Mesenchymal stem cell (in vitro differentiated cells and primary cell): ENCODE measurements at regions not wholly inside any gene's neighbourhood (a gene's known extent, or its start where the extent isn't known, plus 50 kb on each side); places are given as distances from the start of the nearest gene placed in this dataset.

Experiments
- DNase-seq: peaks from one replicate; pipeline ENCODE4 v3.0.0-alpha.2; 2013
- H2AFZ ChIP-seq: one replicate; pipeline ENCODE4 v1.6.1; 2013; ENCODE audit warnings: low read depth, mild to moderate bottlenecking, control low read depth, inconsistent platforms, low read length, moderate library complexity
- H2AK5ac ChIP-seq: 2 replicates; pipeline ENCODE4 v1.6.1; 2013; ENCODE audit warnings: low read length, moderate library complexity, mild to moderate bottlenecking, inconsistent platforms; ENCODE audit not compliant: severe bottlenecking
- H2BK120ac ChIP-seq: one replicate; pipeline ENCODE4 v1.6.1; 2013; ENCODE audit warnings: low read depth, mild to moderate bottlenecking, inconsistent platforms, low read length, moderate library complexity
- H2BK12ac ChIP-seq, 2 experiments: one replicate each; pipeline ENCODE4 v1.6.1; 2013; ENCODE audit warnings: inconsistent platforms in 2 of 2, low read length in 2 of 2, mild to moderate bottlenecking in 2 of 2, moderate library complexity in 2 of 2, control low read depth in 1 of 2
- H2BK15ac ChIP-seq: one replicate; pipeline ENCODE4 v1.6.1; 2013; ENCODE audit warnings: mild to moderate bottlenecking, low read depth, inconsistent platforms; ENCODE audit not compliant: poor library complexity, severe bottlenecking
- H2BK5ac ChIP-seq: 2 replicates; pipeline ENCODE4 v1.6.1; 2013; ENCODE audit warnings: low read depth, mild to moderate bottlenecking, low read length, control low read depth, inconsistent platforms; ENCODE audit not compliant: poor library complexity, severe bottlenecking
- H3K14ac ChIP-seq, 2 experiments: one replicate each; pipeline ENCODE4 v1.6.1; 2013; ENCODE audit warnings: inconsistent platforms in 2 of 2, low read length in 2 of 2, control low read depth in 1 of 2, mild to moderate bottlenecking in 1 of 2, moderate library complexity in 1 of 2
- H3K18ac ChIP-seq, 2 experiments: one replicate each; pipeline ENCODE4 v1.6.1; 2013; ENCODE audit warnings: inconsistent platforms in 2 of 2, low read length in 2 of 2, control low read depth in 1 of 2, low read depth in 1 of 2, mild to moderate bottlenecking in 1 of 2
- H3K23ac ChIP-seq, 2 experiments: one replicate each; pipeline ENCODE4 v1.6.1; 2013; ENCODE audit warnings: inconsistent platforms in 2 of 2, low read length in 2 of 2, mild to moderate bottlenecking in 2 of 2, moderate library complexity in 2 of 2, control low read depth in 1 of 2
- H3K27ac ChIP-seq: 2 replicates; pipeline ENCODE4 v1.5.1; 2013; ENCODE audit warnings: mild to moderate bottlenecking, moderate library complexity, low read length, control low read depth, inconsistent platforms; ENCODE audit not compliant: poor library complexity, severe bottlenecking
- H3K27me3 ChIP-seq, 2 experiments: 2 replicates each; pipeline versions ENCODE4 v1.6.1 to v1.7.0; 2013; ENCODE audit warnings: low read length in 2 of 2, mild to moderate bottlenecking in 2 of 2, moderate library complexity in 2 of 2, control low read depth in 1 of 2, inconsistent platforms in 1 of 2; ENCODE audit not compliant: control insufficient read depth in 1 of 2, insufficient read depth in 1 of 2
- H3K36me3 ChIP-seq, 2 experiments: 2 replicates each; pipeline versions ENCODE4 v1.6.1 to v1.7.0; 2013; ENCODE audit warnings: low read length in 2 of 2, control low read depth in 1 of 2, inconsistent platforms in 1 of 2, low read depth in 1 of 2, mild to moderate bottlenecking in 1 of 2; ENCODE audit not compliant: insufficient read depth in 2 of 2, control insufficient read depth in 1 of 2
- H3K4ac ChIP-seq, 2 experiments: one replicate each; pipeline ENCODE4 v1.6.1; 2013; ENCODE audit warnings: inconsistent platforms in 2 of 2, low read length in 2 of 2, mild to moderate bottlenecking in 2 of 2, moderate library complexity in 2 of 2, control low read depth in 1 of 2, low read depth in 1 of 2
- H3K4me1 ChIP-seq: 2 replicates; pipeline ENCODE4 v1.6.1; 2013; ENCODE audit warnings: low read depth, low read length, control low read depth; ENCODE audit not compliant: control insufficient read depth, insufficient read depth
- H3K4me2 ChIP-seq: 2 replicates; pipeline ENCODE4 v1.6.1; 2013; ENCODE audit warnings: low read length, mild to moderate bottlenecking, inconsistent platforms; ENCODE audit not compliant: poor library complexity, severe bottlenecking
- H3K4me3 ChIP-seq, 2 experiments: 2 replicates each; pipeline versions ENCODE4 v1.5.1 to v1.7.0; 2013; ENCODE audit warnings: low read length in 2 of 2, mild to moderate bottlenecking in 2 of 2, control low read depth in 1 of 2, low read depth in 1 of 2; ENCODE audit not compliant: insufficient read depth in 1 of 2
- H3K79me1 ChIP-seq: replicated peaks from 2 replicates; pipeline ENCODE4 v1.6.1; 2013; ENCODE audit warnings: mild to moderate bottlenecking, control low read depth, low read length, inconsistent platforms; ENCODE audit not compliant: poor library complexity, severe bottlenecking
- H3K9ac ChIP-seq: 2 replicates; pipeline ENCODE4 v1.7.0; 2013; ENCODE audit warnings: mild to moderate bottlenecking, low read length, moderate library complexity
- H3K9me3 ChIP-seq: 2 replicates; pipeline ENCODE4 v1.7.0; 2013; ENCODE audit warnings: mild to moderate bottlenecking, low read length; ENCODE audit not compliant: control insufficient read depth
- H4K8ac ChIP-seq: one replicate; pipeline ENCODE4 v1.6.1; 2013; ENCODE audit warnings: inconsistent platforms, mild to moderate bottlenecking, low read length, moderate library complexity
- H4K91ac ChIP-seq: one replicate; pipeline ENCODE4 v1.6.1; 2013; ENCODE audit warnings: mild to moderate bottlenecking, low read length, inconsistent platforms
- WGBS: methylation state at CpG from one replicate; pipeline ENCODE4 v1.1.7; 2013; ENCODE audit warnings: mixed read lengths; 5-methylcytosine and 5-hydroxymethylcytosine counted together

- Histone ChIP-seq H2AFZ (no peak overlapping the region), H3K27me3 (peaks cover 0 to 7% of the 10 kb centered on the region in 2 experiments), H3K27ac (no peak overlapping the region), H3K9ac (no peak overlapping the region), H2BK15ac (no peak overlapping the region), H3K36me3 (no peaks in the 10 kb centered on the region), H4K8ac (no peak overlapping the region), H3K4me1 (no peaks in the 10 kb centered on the region), H3K14ac (no peak overlapping the region), H3K4me3 (no peak overlapping the region), H2BK5ac (no peak overlapping the region), H3K79me1 (no peaks in the 10 kb centered on the region), H3K4ac (no peak overlapping the region), H2BK120ac (no peak overlapping the region), H3K23ac (no peak overlapping the region), H2BK12ac (no peak overlapping the region), H3K9me3 (peaks cover 11% of the 10 kb centered on the region), H3K4me2 (no peak overlapping the region), H3K18ac (no peak overlapping the region), H4K91ac (no peak overlapping the region), H2AK5ac (no peak overlapping the region)
- DNase-seq: no peak
- no CpG with 5 or more reads among the region's 1 CpG for WGBS
These were observed 58.0 kb downstream of the RBFOX3 start for GRCh38 chr17:79552824-79553223.

GRCh38 chr17:79552405-79552804 lies 58.4 kb downstream of the RBFOX3 start:
- H3K4me2 ChIP-seq: no peak overlapping the region
- no peaks in the 10 kb centered on the region for H3K79me1 ChIP-seq
- H4K8ac ChIP-seq: no peak overlapping the region
- H2BK12ac ChIP-seq: no peak overlapping the region
- no peak overlapping the region for H3K4me3 ChIP-seq
- H3K14ac ChIP-seq: no peak overlapping the region
- H2AFZ ChIP-seq: no peak overlapping the region
- no peak overlapping the region for H3K18ac ChIP-seq
- no peak overlapping the region for H2BK120ac ChIP-seq
- H3K9ac ChIP-seq: no peak overlapping the region
- H3K4me1 ChIP-seq: no peaks in the 10 kb centered on the region
- H4K91ac ChIP-seq: no peak overlapping the region
- H3K23ac ChIP-seq: no peak overlapping the region
- no peak overlapping the region for H3K4ac ChIP-seq
- H3K9me3 ChIP-seq: peaks cover 11% of the 10 kb centered on the region
- DNase-seq: no peak
- H3K36me3 ChIP-seq: no peaks in the 10 kb centered on the region
- no peak overlapping the region for H2AK5ac ChIP-seq
- H2BK15ac ChIP-seq: no peak overlapping the region
- no peak overlapping the region for H3K27ac ChIP-seq
- H2BK5ac ChIP-seq: no peak overlapping the region
- WGBS: no CpG with 5 or more reads among the region's 3 CpGs
- H3K27me3 ChIP-seq: peaks cover 0 to 7% of the 10 kb centered on the region in 2 experiments

GRCh38 chr17:79549141-79549915 lies 61.5 kb downstream of the RBFOX3 start:
- Histone ChIP-seq H3K27me3 (peaks cover 0 to 21% of the 10 kb centered on the region in 2 experiments), H3K4me3 (no peak overlapping the region), H2AK5ac (no peak overlapping the region), H4K8ac (no peak overlapping the region), H2BK12ac (no peak overlapping the region), H2AFZ (no peak overlapping the region), H3K9ac (no peak overlapping the region), H2BK15ac (no peak overlapping the region), H3K18ac (no peak overlapping the region), H2BK120ac (no peak overlapping the region), H3K14ac (no peak overlapping the region), H4K91ac (no peak overlapping the region), H3K23ac (no peak overlapping the region), H3K9me3 (peaks cover 11% of the 10 kb centered on the region), H2BK5ac (no peak overlapping the region), H3K27ac (no peak overlapping the region), H3K79me1 (no peaks in the 10 kb centered on the region), H3K4me2 (no peak overlapping the region), H3K36me3 (no peaks in the 10 kb centered on the region), H3K4ac (no peak overlapping the region), H3K4me1 (no peaks in the 10 kb centered on the region)
- DNase-seq: no peak
- WGBS: 43% methylated on average over 8 of the region's 10 CpGs

GRCh38 chr17:79548116-79548515 lies 62.7 kb downstream of the RBFOX3 start:
- no peak overlapping the region for H2AFZ ChIP-seq
- no peak overlapping the region for H3K4me2 ChIP-seq
- no peak overlapping the region for H3K27ac ChIP-seq
- H3K9me3 ChIP-seq: peaks cover 7% of the 10 kb centered on the region
- no peak overlapping the region for H2BK15ac ChIP-seq
- no peak overlapping the region for H3K9ac ChIP-seq
- H4K91ac ChIP-seq: no peak overlapping the region
- no peak overlapping the region for H2AK5ac ChIP-seq
- DNase-seq: no peak
- H2BK5ac ChIP-seq: no peak overlapping the region
- 82% methylated on average over 14 of the region's 14 CpGs for WGBS
- no peak overlapping the region for H3K4me3 ChIP-seq
- peaks cover 0 to 30% of the 10 kb centered on the region in 2 experiments for H3K27me3 ChIP-seq
- no peaks in the 10 kb centered on the region for H3K4me1 ChIP-seq
- H2BK120ac ChIP-seq: no peak overlapping the region
- no peak overlapping the region for H2BK12ac ChIP-seq
- no peak overlapping the region for H3K18ac ChIP-seq
- H3K23ac ChIP-seq: no peak overlapping the region
- no peak overlapping the region for H4K8ac ChIP-seq
- H3K4ac ChIP-seq: no peak overlapping the region
- no peaks in the 10 kb centered on the region for H3K79me1 ChIP-seq
- H3K36me3 ChIP-seq: no peaks in the 10 kb centered on the region
- H3K14ac ChIP-seq: no peak overlapping the region
